Activated B cell treated with CpG ODN at 0.5 μM for 24 hours (primary cell): ENCODE measurements at regions not wholly inside any gene's neighbourhood (a gene's known extent, or its start where the extent isn't known, plus 50 kb on each side); places are given as distances from the start of the nearest gene placed in this dataset.

Experiments
- ATAC-seq: fragments of 200-7000 bp; cut with Tn5 transposase; one replicate; pipeline ENCODE4 v1.10.0; 2021; ENCODE audit warnings: low read depth, mild to moderate bottlenecking, moderate library complexity
- CTCF ChIA-PET: fragments of 350-600 bp; sonication (Branson Sonifier 250); formaldehyde crosslinking; loops from one replicate; lab custom pipeline; 2021; ENCODE audit warnings: antibody characterized with exemption; lab: Charles Lee
- POLR2A ChIA-PET: fragments of 350-600 bp; sonication (Branson Sonifier 250); formaldehyde crosslinking; loops from one replicate; lab custom pipeline; 2021; ENCODE audit warnings: antibody characterized with exemption; lab: Charles Lee
- DNase-seq: peaks from one replicate; pipeline ENCODE4 v3.0.0; 2022
- H3K27ac Mint-ChIP-seq: one replicate; pipeline ENCODE4 v1.8.0; 2020; ENCODE audit warnings: mixed read lengths
- H3K27me3 Mint-ChIP-seq: one replicate; pipeline ENCODE4 v1.8.0; 2021; ENCODE audit warnings: mixed read lengths
- H3K36me3 Mint-ChIP-seq: one replicate; pipeline ENCODE4 v1.8.0; 2021; ENCODE audit warnings: low read depth, mixed read lengths
- H3K4me1 Mint-ChIP-seq: one replicate; pipeline ENCODE4 v1.8.0; 2021; ENCODE audit warnings: mixed read lengths
- H3K4me3 Mint-ChIP-seq: one replicate; pipeline ENCODE4 v1.8.0; 2020; ENCODE audit warnings: mild to moderate bottlenecking, mixed read lengths
- H3K9me3 Mint-ChIP-seq: one replicate; pipeline ENCODE4 v1.8.0; 2020; ENCODE audit warnings: mixed read lengths
- CTCF ChIP-seq: fragments of 200-600 bp; IDR thresholded peaks from one replicate; pipeline ENCODE4 v1.8.0; 2022; ENCODE audit warnings: antibody characterized with exemption, mild to moderate bottlenecking
- intact Hi-C: fragments of 100-400 bp; cut with micrococcal nuclease; formaldehyde crosslinking; loops from one replicate; pipeline ENCODE4 v1.15.1; 2024

GRCh38 chr17:71164561-71164960 lies 956.3 kb upstream of the SOX9 start:
- no peak overlapping the region for H3K4me3 Mint-ChIP-seq
- no peak for TF ChIP-seq CTCF
- peaks cover 4% of the 10 kb centered on the region for H3K9me3 Mint-ChIP-seq
- DNase-seq: no peak
- H3K36me3 Mint-ChIP-seq: no peaks in the 10 kb centered on the region
- POLR2A ChIA-PET: no interaction called here
- no peaks in the 10 kb centered on the region for H3K27me3 Mint-ChIP-seq
- H3K4me1 Mint-ChIP-seq: no peaks in the 10 kb centered on the region
- no peak overlapping the region for H3K27ac Mint-ChIP-seq
- intact Hi-C loops: no loop called here
- CTCF ChIA-PET: no interaction called here
- ATAC-seq: no peak

- Mint-ChIP-seq H3K4me3 (no peak overlapping the region), H3K4me1 (no peaks in the 10 kb centered on the region), H3K27me3 (no peaks in the 10 kb centered on the region), H3K27ac (no peak overlapping the region), H3K9me3 (peaks cover 4% of the 10 kb centered on the region), H3K36me3 (no peaks in the 10 kb centered on the region)
- intact Hi-C loops: no loop called here
- ATAC-seq: no peak
- no peak for DNase-seq
- TF ChIP-seq CTCF: no peak
- POLR2A ChIA-PET: no interaction called here
- CTCF ChIA-PET: no interaction called here
Measured at GRCh38 chr17:71166311-71166710, 954.5 kb upstream of the SOX9 start.

GRCh38 chr17:71168053-71168741 lies 952.6 kb upstream of the SOX9 start:
- intact Hi-C loops: no loop called here
- H3K9me3 Mint-ChIP-seq: peaks cover 5% of the 10 kb centered on the region
- no peak overlapping the region for H3K27ac Mint-ChIP-seq
- ATAC-seq (no peak), DNase-seq (no peak)
- H3K36me3 Mint-ChIP-seq: no peaks in the 10 kb centered on the region
- no peak for TF ChIP-seq CTCF
- CTCF ChIA-PET: no interaction called here
- H3K4me1 Mint-ChIP-seq: no peaks in the 10 kb centered on the region
- POLR2A ChIA-PET: no interaction called here
- no peak overlapping the region for H3K4me3 Mint-ChIP-seq
- H3K27me3 Mint-ChIP-seq: no peaks in the 10 kb centered on the region

GRCh38 chr17:71170070-71170469 lies 950.8 kb upstream of the SOX9 start:
- POLR2A ChIA-PET: no interaction called here
- Mint-ChIP-seq H3K4me3 (no peak overlapping the region), H3K4me1 (no peaks in the 10 kb centered on the region)

GRCh38 chr17:71171270-71171669 lies 949.5 kb upstream of the SOX9 start:
- CTCF ChIA-PET: no interaction called here
- Mint-ChIP-seq H3K27ac (no peak overlapping the region), H3K4me3 (no peak overlapping the region), H3K36me3 (no peaks in the 10 kb centered on the region), H3K27me3 (no peaks in the 10 kb centered on the region), H3K4me1 (no peaks in the 10 kb centered on the region), H3K9me3 (peaks cover 5% of the 10 kb centered on the region)
- DNase-seq (no peak), ATAC-seq (no peak)
- intact Hi-C loops: no loop called here
- POLR2A ChIA-PET: no interaction called here
- no peak for TF ChIP-seq CTCF

More at GRCh38 chr17:71170070-71170469, 950.8 kb upstream of the SOX9 start:
- no peaks in the 10 kb centered on the region for H3K27me3 Mint-ChIP-seq
- DNase-seq (no peak), ATAC-seq (no peak)
- intact Hi-C loops: no loop called here
- CTCF ChIA-PET: no interaction called here
- TF ChIP-seq CTCF: no peak
- no peaks in the 10 kb centered on the region for H3K36me3 Mint-ChIP-seq
- H3K9me3 Mint-ChIP-seq: peaks cover 5% of the 10 kb centered on the region
- H3K27ac Mint-ChIP-seq: no peak overlapping the region
